ENCODE measurements at regions not wholly inside any gene's neighbourhood (a gene's known extent, or its start where the extent isn't known, plus 50 kb on each side); places are given as distances from the start of the nearest gene placed in this dataset.

DNA sequence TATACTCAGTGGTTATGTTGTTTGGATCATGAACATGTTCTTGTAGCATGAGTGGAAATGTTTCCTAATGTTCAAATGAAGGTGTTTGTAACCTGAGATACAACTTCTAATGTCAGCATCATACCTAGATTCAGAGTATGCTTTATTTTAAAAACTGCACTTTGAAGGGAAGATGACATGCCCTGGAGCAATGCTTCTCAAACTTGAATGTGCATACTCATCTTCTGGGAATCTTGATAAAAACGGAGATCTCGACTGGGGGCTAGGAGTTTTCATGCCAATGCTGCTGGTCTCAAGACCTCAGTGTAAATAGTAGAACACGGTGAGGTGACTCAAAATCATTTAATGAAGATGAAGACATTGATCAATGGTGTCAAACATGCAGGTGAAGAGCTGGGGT lies 440.0 kb upstream of the NOX3 start:
- no peak overlapping the region for H3K27ac Mint-ChIP-seq (ENCODE audit: unreplicated experiment)
- H3K4me3 Mint-ChIP-seq (ENCODE audit: unreplicated experiment): no peak overlapping the region
- H3K4me1 Mint-ChIP-seq (ENCODE audit: low read depth, unreplicated experiment): no peaks in the 10 kb centered on the region
- no peaks in the 10 kb centered on the region for H3K36me3 Mint-ChIP-seq (ENCODE audit: unreplicated experiment)
- DNase-seq: no peak
- no peaks in the 10 kb centered on the region for H3K9me3 Mint-ChIP-seq (ENCODE audit: unreplicated experiment)
- TF ChIP-seq, protein P1, sequence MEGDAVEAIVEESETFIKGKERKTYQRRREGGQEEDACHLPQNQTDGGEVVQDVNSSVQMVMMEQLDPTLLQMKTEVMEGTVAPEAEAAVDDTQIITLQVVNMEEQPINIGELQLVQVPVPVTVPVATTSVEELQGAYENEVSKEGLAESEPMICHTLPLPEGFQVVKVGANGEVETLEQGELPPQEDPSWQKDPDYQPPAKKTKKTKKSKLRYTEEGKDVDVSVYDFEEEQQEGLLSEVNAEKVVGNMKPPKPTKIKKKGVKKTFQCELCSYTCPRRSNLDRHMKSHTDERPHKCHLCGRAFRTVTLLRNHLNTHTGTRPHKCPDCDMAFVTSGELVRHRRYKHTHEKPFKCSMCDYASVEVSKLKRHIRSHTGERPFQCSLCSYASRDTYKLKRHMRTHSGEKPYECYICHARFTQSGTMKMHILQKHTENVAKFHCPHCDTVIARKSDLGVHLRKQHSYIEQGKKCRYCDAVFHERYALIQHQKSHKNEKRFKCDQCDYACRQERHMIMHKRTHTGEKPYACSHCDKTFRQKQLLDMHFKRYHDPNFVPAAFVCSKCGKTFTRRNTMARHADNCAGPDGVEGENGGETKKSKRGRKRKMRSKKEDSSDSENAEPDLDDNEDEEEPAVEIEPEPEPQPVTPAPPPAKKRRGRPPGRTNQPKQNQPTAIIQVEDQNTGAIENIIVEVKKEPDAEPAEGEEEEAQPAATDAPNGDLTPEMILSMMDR (IDR thresholded peaks at IDR 0.05; ENCODE audit: partially characterized antibody, unreplicated experiment): no peak
- peaks cover 2% of the 10 kb centered on the region for H3K27me3 Mint-ChIP-seq (ENCODE audit: unreplicated experiment)

- Mint-ChIP-seq H3K36me3 (ENCODE audit: unreplicated experiment) (no peaks in the 10 kb centered on the region), H3K4me1 (ENCODE audit: low read depth, unreplicated experiment) (no peaks in the 10 kb centered on the region), H3K4me3 (ENCODE audit: unreplicated experiment) (no peak overlapping the region), H3K9me3 (ENCODE audit: unreplicated experiment) (no peaks in the 10 kb centered on the region), H3K27me3 (ENCODE audit: unreplicated experiment) (peaks cover 2% of the 10 kb centered on the region), H3K27ac (ENCODE audit: unreplicated experiment) (no peak overlapping the region)
- TF ChIP-seq, protein P1 (IDR thresholded peaks at IDR 0.05; ENCODE audit: partially characterized antibody, unreplicated experiment): no peak
- no peak for DNase-seq
Measured at GRCh38 chr6:155894758-155895157, 439.1 kb upstream of the NOX3 start.

GRCh38 chr6:155894262-155894661 lies 438.6 kb upstream of the NOX3 start:
- TF ChIP-seq, protein P1 (IDR thresholded peaks at IDR 0.05; ENCODE audit: partially characterized antibody, unreplicated experiment): no peak
- no peak overlapping the region for H3K4me3 Mint-ChIP-seq (ENCODE audit: unreplicated experiment)
- DNase-seq: no peak
- no peaks in the 10 kb centered on the region for H3K9me3 Mint-ChIP-seq (ENCODE audit: unreplicated experiment)
- H3K4me1 Mint-ChIP-seq (ENCODE audit: low read depth, unreplicated experiment): no peaks in the 10 kb centered on the region
- H3K36me3 Mint-ChIP-seq (ENCODE audit: unreplicated experiment): no peaks in the 10 kb centered on the region
- peaks cover 2% of the 10 kb centered on the region for H3K27me3 Mint-ChIP-seq (ENCODE audit: unreplicated experiment)
- no peak overlapping the region for H3K27ac Mint-ChIP-seq (ENCODE audit: unreplicated experiment)

GRCh38 chr6:155890409-155890808 lies 434.8 kb upstream of the NOX3 start:
- Mint-ChIP-seq H3K9me3 (ENCODE audit: unreplicated experiment) (no peaks in the 10 kb centered on the region), H3K36me3 (ENCODE audit: unreplicated experiment) (no peaks in the 10 kb centered on the region), H3K27me3 (ENCODE audit: unreplicated experiment) (peaks cover 4% of the 10 kb centered on the region), H3K4me1 (ENCODE audit: low read depth, unreplicated experiment) (no peaks in the 10 kb centered on the region), H3K4me3 (ENCODE audit: unreplicated experiment) (no peak overlapping the region), H3K27ac (ENCODE audit: unreplicated experiment) (no peak overlapping the region)
- DNase-seq: no peak
- TF ChIP-seq, protein P1 (IDR thresholded peaks at IDR 0.05; ENCODE audit: partially characterized antibody, unreplicated experiment): no peak

DNA sequence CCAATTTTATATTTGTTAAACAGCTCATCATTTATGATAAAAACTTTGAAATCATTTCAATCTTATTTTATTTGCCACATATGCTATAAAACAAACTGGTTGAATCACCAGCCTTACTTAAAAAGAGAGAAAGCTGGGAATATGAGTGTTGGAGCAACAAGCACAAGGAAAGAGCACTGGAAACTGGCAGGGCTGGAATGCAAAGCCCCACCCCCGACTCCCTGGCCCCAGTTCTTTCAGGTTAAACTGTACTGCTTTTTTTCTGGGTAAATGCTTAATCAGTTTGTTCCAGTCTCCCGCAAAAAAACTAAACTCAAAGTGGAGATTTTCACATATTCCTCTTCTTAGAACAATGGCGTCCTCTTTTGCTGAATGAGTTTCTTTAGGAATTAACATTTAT lies 433.8 kb upstream of the NOX3 start:
- Mint-ChIP-seq H3K9me3 (ENCODE audit: unreplicated experiment) (no peaks in the 10 kb centered on the region), H3K4me1 (ENCODE audit: low read depth, unreplicated experiment) (no peaks in the 10 kb centered on the region), H3K27ac (ENCODE audit: unreplicated experiment) (no peak overlapping the region), H3K4me3 (ENCODE audit: unreplicated experiment) (no peak overlapping the region), H3K27me3 (ENCODE audit: unreplicated experiment) (peaks cover 4% of the 10 kb centered on the region), H3K36me3 (ENCODE audit: unreplicated experiment) (no peaks in the 10 kb centered on the region)
- DNase-seq: no peak
- TF ChIP-seq, protein P1 (IDR thresholded peaks at IDR 0.05; ENCODE audit: partially characterized antibody, unreplicated experiment): no peak
